ENCODE measurements at regions not wholly inside any gene's neighbourhood (a gene's known extent, or its start where the extent isn't known, plus 50 kb on each side); places are given as distances from the start of the nearest gene placed in this dataset.

DNA sequence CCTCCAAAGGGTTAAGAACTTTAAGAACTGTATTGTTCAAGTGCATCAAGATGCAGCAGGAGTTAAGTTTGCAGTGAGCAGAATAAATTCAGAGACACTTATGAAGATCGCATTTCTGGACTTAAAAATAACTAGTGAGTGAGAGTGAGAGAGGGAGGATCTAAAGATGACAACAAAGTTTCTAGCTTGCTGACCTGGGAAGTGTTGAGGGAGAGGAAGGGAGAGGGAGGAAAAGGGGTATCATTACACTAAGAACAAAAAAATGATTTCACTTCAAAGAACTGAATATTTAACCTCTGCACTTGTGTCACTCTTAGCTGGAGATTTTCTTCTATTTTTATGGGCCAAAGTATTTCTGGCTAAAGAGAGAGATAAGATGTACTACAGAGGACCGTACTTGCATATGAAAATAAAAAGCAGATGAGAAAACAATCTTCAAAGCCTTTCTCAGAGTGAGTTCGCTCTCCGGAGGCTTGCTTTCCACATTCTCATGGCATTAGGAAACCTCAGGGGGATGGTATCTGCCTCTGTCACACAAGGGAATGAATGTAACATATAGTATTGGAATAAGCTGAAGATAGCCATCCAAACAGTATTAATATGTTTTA, 91.4 kb upstream of the TJP1 start:
- TF ChIP-seq, protein P1, sequence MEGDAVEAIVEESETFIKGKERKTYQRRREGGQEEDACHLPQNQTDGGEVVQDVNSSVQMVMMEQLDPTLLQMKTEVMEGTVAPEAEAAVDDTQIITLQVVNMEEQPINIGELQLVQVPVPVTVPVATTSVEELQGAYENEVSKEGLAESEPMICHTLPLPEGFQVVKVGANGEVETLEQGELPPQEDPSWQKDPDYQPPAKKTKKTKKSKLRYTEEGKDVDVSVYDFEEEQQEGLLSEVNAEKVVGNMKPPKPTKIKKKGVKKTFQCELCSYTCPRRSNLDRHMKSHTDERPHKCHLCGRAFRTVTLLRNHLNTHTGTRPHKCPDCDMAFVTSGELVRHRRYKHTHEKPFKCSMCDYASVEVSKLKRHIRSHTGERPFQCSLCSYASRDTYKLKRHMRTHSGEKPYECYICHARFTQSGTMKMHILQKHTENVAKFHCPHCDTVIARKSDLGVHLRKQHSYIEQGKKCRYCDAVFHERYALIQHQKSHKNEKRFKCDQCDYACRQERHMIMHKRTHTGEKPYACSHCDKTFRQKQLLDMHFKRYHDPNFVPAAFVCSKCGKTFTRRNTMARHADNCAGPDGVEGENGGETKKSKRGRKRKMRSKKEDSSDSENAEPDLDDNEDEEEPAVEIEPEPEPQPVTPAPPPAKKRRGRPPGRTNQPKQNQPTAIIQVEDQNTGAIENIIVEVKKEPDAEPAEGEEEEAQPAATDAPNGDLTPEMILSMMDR (IDR thresholded peaks at IDR 0.05) = no peak
- no peak for TF ChIP-seq POLR2A (IDR thresholded peaks at IDR 0.05)
- no peak overlapping the region for H3K27ac ChIP-seq

DNA sequence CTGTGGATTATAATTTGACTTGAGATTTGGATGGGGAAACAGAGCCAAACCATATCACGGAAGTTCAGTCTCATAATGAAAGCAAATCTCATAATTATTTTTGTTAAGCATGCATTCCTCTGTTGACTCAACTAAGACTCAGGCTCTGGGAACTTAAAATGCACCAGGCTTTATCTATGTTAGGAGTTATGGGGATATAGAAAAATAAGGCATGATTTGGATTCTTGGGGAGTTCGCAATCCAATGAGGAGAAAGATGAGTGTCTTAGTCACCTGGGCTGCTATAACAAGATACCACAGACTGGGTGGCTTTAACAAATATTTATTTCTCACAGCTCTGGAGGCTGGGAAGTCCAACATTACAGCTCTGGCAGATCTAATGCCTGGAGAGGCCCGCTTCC, 89.4 kb upstream of the TJP1 start:
- H3K9me3 ChIP-seq = no peaks in the 10 kb centered on the region
- DNase-seq = no peak
- H3K27me3 ChIP-seq = no peaks in the 10 kb centered on the region
- TF ChIP-seq, protein P1 (IDR thresholded peaks at IDR 0.05) = no peak
- no peak for TF ChIP-seq POLR2A (IDR thresholded peaks at IDR 0.05)
- no peaks in the 10 kb centered on the region for H3K36me3 ChIP-seq
- H3K4me1 ChIP-seq = peaks cover 0 to 7% (median 0%) of the 10 kb centered on the region in 4 donors
- no peak overlapping the region for H3K4me3 ChIP-seq
- no peak overlapping the region for H3K27ac ChIP-seq

More for the DNA sequence above, 91.4 kb upstream of the TJP1 start:
- peaks cover 0 to 7% (median 0%) of the 10 kb centered on the region in 4 donors for H3K4me1 ChIP-seq
- no peaks in the 10 kb centered on the region for H3K9me3 ChIP-seq
- H3K36me3 ChIP-seq = no peaks in the 10 kb centered on the region
- no peak overlapping the region for H3K4me3 ChIP-seq
- no peaks in the 10 kb centered on the region for H3K27me3 ChIP-seq
- no peak for DNase-seq

DNA sequence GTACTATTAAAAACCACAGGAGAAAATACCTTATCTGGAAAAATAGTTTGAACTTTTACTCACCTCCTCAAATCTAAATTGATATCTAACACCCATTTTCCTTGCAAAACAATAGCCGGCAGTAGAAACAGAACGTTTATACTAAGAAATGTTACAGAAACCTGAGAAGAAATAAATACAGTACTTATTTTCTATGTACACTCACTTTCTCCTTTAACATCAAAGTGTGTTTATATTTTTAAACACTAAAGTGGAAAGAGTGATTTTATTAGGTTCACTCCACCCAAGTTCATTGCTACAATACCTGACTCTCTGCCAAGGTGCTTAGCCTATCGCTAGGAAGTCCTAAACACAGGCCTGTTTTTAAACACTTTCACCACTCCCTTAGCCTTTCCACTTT, 87.8 kb upstream of the TJP1 start:
- Histone ChIP-seq H3K36me3 (no peaks in the 10 kb centered on the region), H3K27ac (no peak overlapping the region), H3K9me3 (no peaks in the 10 kb centered on the region), H3K4me3 (no peak overlapping the region), H3K27me3 (no peaks in the 10 kb centered on the region), H3K4me1 (peaks cover 0 to 7% (median 0%) of the 10 kb centered on the region in 4 donors)
- no peak for TF ChIP-seq POLR2A (IDR thresholded peaks at IDR 0.05)
- TF ChIP-seq, protein P1 (IDR thresholded peaks at IDR 0.05) = no peak
- DNase-seq = no peak

DNA sequence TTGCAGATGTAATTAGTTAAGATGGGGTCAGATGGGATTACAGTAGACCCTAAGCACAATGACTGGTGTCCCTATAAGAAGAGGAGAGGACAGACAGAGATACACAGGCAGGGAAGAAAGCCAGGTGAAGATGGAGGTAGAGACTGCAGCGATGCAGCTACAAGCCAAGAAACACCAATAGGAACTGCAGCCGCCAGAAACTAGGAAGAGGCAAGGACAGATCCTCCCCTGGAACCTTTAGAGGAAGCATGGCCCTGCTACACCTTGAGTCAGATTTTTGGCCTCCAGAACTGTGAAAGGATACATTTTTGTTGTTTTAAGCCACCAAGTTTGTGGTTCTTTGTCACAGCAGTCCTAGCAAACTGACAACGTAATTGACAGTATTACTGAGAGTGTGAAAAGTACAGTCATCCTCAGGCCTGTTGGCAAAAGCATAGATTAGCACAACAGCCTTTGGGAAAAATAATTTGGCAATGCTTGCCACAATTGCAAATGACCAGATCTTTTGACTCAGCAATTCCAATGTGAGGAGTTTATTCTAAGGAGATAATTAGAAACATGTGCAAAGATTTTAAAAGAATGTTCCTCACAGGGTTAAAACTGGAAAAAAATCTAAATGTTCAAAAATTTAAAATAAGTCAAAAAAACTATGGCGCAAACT, 82.6 kb upstream of the TJP1 start:
- Histone ChIP-seq H3K4me1 (peaks cover 0 to 5% (median 0%) of the 10 kb centered on the region in 4 donors), H3K27ac (no peak overlapping the region), H3K36me3 (no peaks in the 10 kb centered on the region), H3K4me3 (no peak overlapping the region), H3K9me3 (no peaks in the 10 kb centered on the region), H3K27me3 (no peaks in the 10 kb centered on the region)
- DNase-seq = no peak
- TF ChIP-seq, protein P1 (IDR thresholded peaks at IDR 0.05) = no peak
- no peak for TF ChIP-seq POLR2A (IDR thresholded peaks at IDR 0.05)

DNA sequence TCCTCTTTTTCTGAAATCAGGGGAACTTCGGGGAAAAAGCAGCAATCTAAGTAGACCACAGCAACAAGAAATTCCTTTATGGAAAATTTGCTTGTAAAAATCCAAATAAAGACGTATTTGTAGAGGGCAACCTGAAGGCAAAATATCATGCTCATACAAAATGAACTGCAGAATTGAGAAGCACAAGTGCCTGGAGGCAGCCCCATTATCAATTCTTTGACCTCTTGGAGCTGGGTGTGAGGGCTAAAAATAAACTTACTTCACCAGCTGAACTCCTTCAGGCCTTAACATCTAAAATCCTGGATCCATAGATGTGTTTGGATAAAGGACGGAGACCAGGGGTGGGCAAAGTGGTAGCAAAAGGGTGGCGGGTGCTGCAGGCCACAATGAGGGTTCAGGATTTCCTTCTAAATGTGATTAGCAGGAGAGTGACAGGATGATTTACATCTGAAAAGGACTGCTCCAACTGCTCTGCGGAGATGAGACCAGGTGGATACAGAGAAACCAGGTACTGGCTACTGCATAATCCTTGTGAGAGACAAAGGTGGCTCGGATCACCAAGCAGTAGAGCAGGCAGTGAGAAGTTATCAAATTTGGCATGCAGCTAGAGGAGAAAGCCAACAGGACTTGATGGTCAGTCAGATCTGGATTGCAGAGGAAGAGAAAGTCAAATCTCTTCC, 81.7 kb upstream of the TJP1 start:
- TF ChIP-seq, protein P1 (IDR thresholded peaks at IDR 0.05) = no peak
- TF ChIP-seq POLR2A (IDR thresholded peaks at IDR 0.05) = no peak
- no peaks in the 10 kb centered on the region for H3K9me3 ChIP-seq

More for the DNA sequence above, 81.7 kb upstream of the TJP1 start:
- Histone ChIP-seq H3K27me3 (no peaks in the 10 kb centered on the region), H3K4me1 (no peaks in the 10 kb centered on the region), H3K4me3 (no peak overlapping the region), H3K27ac (no peak overlapping the region), H3K36me3 (no peaks in the 10 kb centered on the region)
- no peak for DNase-seq

All from Peyer's patch (tissue), 4 donors.